ENCODE measurements at regions not wholly inside any gene's neighbourhood (a gene's known extent, or its start where the extent isn't known, plus 50 kb on each side); places are given as distances from the start of the nearest gene placed in this dataset.
"Not testable (repeated sequence)": the region's sequence is repeated elsewhere in the genome, so short reads cannot be mapped to it uniquely, and the experiment has no call there.

GRCh38 chr12:68387338-68387737, 55.2 kb upstream of the MDM1 start:
- H3K9me3 ChIP-seq: no peaks in the 10 kb centered on the region
- no peaks in the 10 kb centered on the region for H3K36me3 ChIP-seq
- no peak overlapping the region for H3K4me3 ChIP-seq (ENCODE audit: low read depth, low read length)
- H3K4me1 ChIP-seq: no peaks in the 10 kb centered on the region
- no peak for TF ChIP-seq CTCF (IDR thresholded peaks at IDR 0.05; ENCODE audit: low read depth, low read length)
- H3K27me3 ChIP-seq: no peaks in the 10 kb centered on the region
- DNase-seq: no peak

GRCh38 chr12:68389305-68389704, 57.1 kb upstream of the MDM1 start:
- TF ChIP-seq CTCF (IDR thresholded peaks at IDR 0.05; ENCODE audit: low read depth, low read length): no peak
- Histone ChIP-seq H3K4me3 (ENCODE audit: low read depth, low read length) (no peak overlapping the region), H3K36me3 (no peaks in the 10 kb centered on the region), H3K4me1 (no peaks in the 10 kb centered on the region), H3K27me3 (no peaks in the 10 kb centered on the region), H3K9me3 (no peaks in the 10 kb centered on the region)
- no peak for DNase-seq

GRCh38 chr12:68391937-68392336, 59.8 kb upstream of the MDM1 start:
- TF ChIP-seq CTCF (IDR thresholded peaks at IDR 0.05; ENCODE audit: low read depth, low read length): no peak
- no peaks in the 10 kb centered on the region for H3K4me1 ChIP-seq
- H3K9me3 ChIP-seq: no peaks in the 10 kb centered on the region
- no peaks in the 10 kb centered on the region for H3K27me3 ChIP-seq
- no peak for DNase-seq
- H3K4me3 ChIP-seq (ENCODE audit: low read depth, low read length): no peak overlapping the region
- H3K36me3 ChIP-seq: no peaks in the 10 kb centered on the region

- Histone ChIP-seq H3K4me1 (no peaks in the 10 kb centered on the region), H3K9me3 (no peaks in the 10 kb centered on the region), H3K4me3 (ENCODE audit: low read depth, low read length) (no peak overlapping the region), H3K36me3 (no peaks in the 10 kb centered on the region), H3K27me3 (no peaks in the 10 kb centered on the region)
- TF ChIP-seq CTCF (IDR thresholded peaks at IDR 0.05; ENCODE audit: low read depth, low read length): no peak
- DNase-seq: no peak
These were observed 60.2 kb upstream of the MDM1 start for GRCh38 chr12:68392376-68392775.

- H3K4me3 ChIP-seq (ENCODE audit: low read depth, low read length): no peak overlapping the region
- H3K27me3 ChIP-seq: no peaks in the 10 kb centered on the region
- TF ChIP-seq CTCF (IDR thresholded peaks at IDR 0.05; ENCODE audit: low read depth, low read length): no peak
- no peaks in the 10 kb centered on the region for H3K4me1 ChIP-seq
- H3K36me3 ChIP-seq: no peaks in the 10 kb centered on the region
- H3K9me3 ChIP-seq: no peaks in the 10 kb centered on the region
- no peak for DNase-seq
These were observed 61.3 kb upstream of the MDM1 start for GRCh38 chr12:68393417-68393816.

- H3K9me3 ChIP-seq: no peaks in the 10 kb centered on the region
- TF ChIP-seq CTCF (IDR thresholded peaks at IDR 0.05; ENCODE audit: low read depth, low read length): no peak
- H3K27me3 ChIP-seq: no peaks in the 10 kb centered on the region
- no peak overlapping the region for H3K4me3 ChIP-seq (ENCODE audit: low read depth, low read length)
- no peaks in the 10 kb centered on the region for H3K4me1 ChIP-seq
- DNase-seq: no peak
- H3K36me3 ChIP-seq: no peaks in the 10 kb centered on the region
These were observed 65.5 kb upstream of the MDM1 start for GRCh38 chr12:68397566-68398158.

GRCh38 chr12:68398689-68399088, 66.5 kb upstream of the MDM1 start:
- H3K27me3 ChIP-seq; H3K36me3 ChIP-seq; DNase-seq; H3K4me1 ChIP-seq; H3K4me3 ChIP-seq (ENCODE audit: low read depth, low read length); H3K9me3 ChIP-seq: not testable (repeated sequence)

Measured in BE2C (cell line).